Naive thymus-derived CD4-positive, alpha-beta T cell (primary cell): ENCODE measurements at regions not wholly inside any gene's neighbourhood (a gene's known extent, or its start where the extent isn't known, plus 50 kb on each side); places are given as distances from the start of the nearest gene placed in this dataset.

Experiments
- ATAC-seq: fragments of 150-1000 bp; cut with Tn5 transposase; 2 replicates; pipeline ENCODE4 v1.10.0; 2021; ENCODE audit warnings: mild to moderate bottlenecking, moderate library complexity
- CTCF ChIA-PET: fragments of 350-600 bp; sonication (Branson Sonifier 250); formaldehyde crosslinking; loops from one replicate; lab custom pipeline; 2021; ENCODE audit warnings: antibody characterized with exemption; lab: Charles Lee
- POLR2A ChIA-PET: fragments of 350-600 bp; sonication (Branson Sonifier 250); formaldehyde crosslinking; loops from one replicate; lab custom pipeline; 2021; ENCODE audit warnings: antibody characterized with exemption, inconsistent platforms; lab: Charles Lee
- DNase-seq, 9 donors: peaks; one replicate each; pipeline versions ENCODE4 v3.0.0 to v3.0.0-alpha.2; 2020 to 2022; ENCODE audit warnings: mixed read lengths in 1 of 9
- H3K27ac ChIP-seq: one replicate; pipeline ENCODE4 v1.7.0; 2013; ENCODE audit warnings: mild to moderate bottlenecking, low read depth, low read length, moderate library complexity
- H3K27me3 ChIP-seq, 2 donors: one replicate each; pipeline ENCODE4 v1.7.0; 2013; ENCODE audit warnings: low read length in 2 of 2, mild to moderate bottlenecking in 2 of 2, moderate library complexity in 2 of 2; ENCODE audit not compliant: control insufficient read depth in 2 of 2, insufficient read depth in 2 of 2
- H3K36me3 ChIP-seq, 3 experiments: 1 replicate in 2 of 3; 2 replicates in 1 of 3; pipeline ENCODE4 v1.7.0; 2013; ENCODE audit warnings: low read length in 3 of 3, mild to moderate bottlenecking in 3 of 3, moderate library complexity in 1 of 3; ENCODE audit not compliant: insufficient read depth in 3 of 3, control insufficient read depth in 2 of 3
- H3K4me1 ChIP-seq, 2 donors: one replicate each; pipeline ENCODE4 v1.7.0; 2013; ENCODE audit warnings: low read length in 2 of 2, mild to moderate bottlenecking in 2 of 2, moderate library complexity in 1 of 2; ENCODE audit not compliant: control insufficient read depth in 2 of 2, insufficient read depth in 2 of 2
- H3K4me3 ChIP-seq: 2 replicates; pipeline ENCODE4 v1.7.0; 2013; ENCODE audit warnings: mild to moderate bottlenecking, low read length
- H3K9me3 ChIP-seq, 3 experiments: 1 replicate in 2 of 3; 2 replicates in 1 of 3; pipeline ENCODE4 v1.7.0; 2013; ENCODE audit warnings: low read length in 3 of 3; ENCODE audit not compliant: control insufficient read depth in 2 of 3
- H3K27ac Mint-ChIP-seq, 9 donors: one replicate each; pipeline ENCODE4 v1.8.0; 2020 to 2022; ENCODE audit warnings: mixed read lengths in 9 of 9, mild to moderate bottlenecking in 8 of 9, moderate library complexity in 5 of 9, inconsistent platforms in 2 of 9
- H3K27me3 Mint-ChIP-seq, 5 donors: one replicate each; pipeline ENCODE4 v1.8.0; 2021 to 2022; ENCODE audit warnings: mixed read lengths in 5 of 5, mild to moderate bottlenecking in 1 of 5
- H3K36me3 Mint-ChIP-seq, 5 donors: one replicate each; pipeline ENCODE4 v1.8.0; 2020 to 2022; ENCODE audit warnings: mixed read lengths in 5 of 5, mild to moderate bottlenecking in 3 of 5, inconsistent platforms in 1 of 5
- H3K4me1 Mint-ChIP-seq, 7 donors: one replicate each; pipeline ENCODE4 v1.8.0; 2020 to 2022; ENCODE audit warnings: mixed read lengths in 7 of 7, mild to moderate bottlenecking in 3 of 7, inconsistent platforms in 1 of 7
- H3K4me3 Mint-ChIP-seq, 10 donors: one replicate each; pipeline ENCODE4 v1.8.0; 2020 to 2022; ENCODE audit warnings: mild to moderate bottlenecking in 10 of 10, mixed read lengths in 10 of 10, moderate library complexity in 6 of 10, inconsistent platforms in 2 of 10
- H3K9me3 Mint-ChIP-seq, 11 donors: one replicate each; pipeline ENCODE4 v1.8.0; 2020 to 2022; ENCODE audit warnings: mixed read lengths in 11 of 11, mild to moderate bottlenecking in 4 of 11, inconsistent platforms in 1 of 11, moderate library complexity in 1 of 11
- intact Hi-C, 2 donors: fragments of 100-400 bp; cut with micrococcal nuclease; formaldehyde crosslinking; loops; one replicate each; pipeline ENCODE4 v1.15.1; 2023

GRCh38 chr12:38101753-38102152, 214.8 kb upstream of the ALG10B start:
- Histone ChIP-seq H3K27me3 (no peaks in the 10 kb centered on the region), H3K36me3 (no peaks in the 10 kb centered on the region), H3K27ac (no peak overlapping the region), H3K4me3 (no peak overlapping the region), H3K9me3 (peaks cover 0 to 5% (median 0%) of the 10 kb centered on the region in 3 experiments), H3K4me1 (no peaks in the 10 kb centered on the region)
- H3K27ac Mint-ChIP-seq = no peak overlapping the region
- ATAC-seq (no peak), DNase-seq (no peak)
- intact Hi-C loops = no loop called here
- H3K27me3 Mint-ChIP-seq = no peaks in the 10 kb centered on the region
- peaks cover 2 to 14% (median 8%) of the 10 kb centered on the region in 11 donors for H3K9me3 Mint-ChIP-seq
- H3K4me3 Mint-ChIP-seq = no peak overlapping the region
- ChIA-PET POLR2A (no interaction called here), CTCF (no interaction called here)
- peaks cover 0 to 1% (median 0%) of the 10 kb centered on the region in 7 donors for H3K4me1 Mint-ChIP-seq
- peaks cover 0 to 4% (median 0%) of the 10 kb centered on the region in 5 donors for H3K36me3 Mint-ChIP-seq

GRCh38 chr12:38102197-38102596, 214.4 kb upstream of the ALG10B start:
- H3K27me3 Mint-ChIP-seq = no peaks in the 10 kb centered on the region
- intact Hi-C loops = no loop called here
- no peak overlapping the region for H3K27ac Mint-ChIP-seq
- no peaks in the 10 kb centered on the region for H3K27me3 ChIP-seq
- peaks cover 0 to 12% (median 7%) of the 10 kb centered on the region in 11 donors for H3K9me3 Mint-ChIP-seq
- no peak overlapping the region for H3K27ac ChIP-seq
- no peaks in the 10 kb centered on the region for H3K36me3 ChIP-seq
- peaks cover 0 to 4% (median 0%) of the 10 kb centered on the region in 5 donors for H3K36me3 Mint-ChIP-seq
- H3K4me1 Mint-ChIP-seq = peaks cover 0 to 1% (median 0%) of the 10 kb centered on the region in 7 donors
- peaks cover 0 to 5% (median 0%) of the 10 kb centered on the region in 3 experiments for H3K9me3 ChIP-seq
- no peak overlapping the region for H3K4me3 ChIP-seq
- H3K4me3 Mint-ChIP-seq = no peak overlapping the region
- ChIA-PET POLR2A (no interaction called here), CTCF (no interaction called here)
- DNase-seq = no peak
- no peaks in the 10 kb centered on the region for H3K4me1 ChIP-seq
- ATAC-seq = no peak

GRCh38 chr12:38110026-38110699, 206.4 kb upstream of the ALG10B start:
- no peaks in the 10 kb centered on the region for H3K4me1 ChIP-seq
- Mint-ChIP-seq H3K4me3 (no peak overlapping the region), H3K9me3 (peaks cover 0 to 7% (median 0%) of the 10 kb centered on the region in 11 donors), H3K4me1 (peaks cover 0 to 4% (median 0%) of the 10 kb centered on the region in 7 donors), H3K36me3 (peaks cover 0 to 3% (median 0%) of the 10 kb centered on the region in 5 donors), H3K27ac (no peak overlapping the region), H3K27me3 (peaks cover 0 to 7% (median 0%) of the 10 kb centered on the region in 5 donors)
- H3K27ac ChIP-seq = no peak overlapping the region
- no peak for DNase-seq
- no peaks in the 10 kb centered on the region for H3K9me3 ChIP-seq
- ChIA-PET CTCF (no interaction called here), POLR2A (no interaction called here)
- no peaks in the 10 kb centered on the region for H3K36me3 ChIP-seq
- ATAC-seq = no peak
- no peaks in the 10 kb centered on the region for H3K27me3 ChIP-seq
- H3K4me3 ChIP-seq = no peak overlapping the region
- intact Hi-C loops = no loop called here

- no peak overlapping the region for H3K4me3 Mint-ChIP-seq
These were observed 202.6 kb upstream of the ALG10B start for GRCh38 chr12:38113991-38114390.

GRCh38 chr12:38116968-38117367, 199.6 kb upstream of the ALG10B start:
- H3K4me1 Mint-ChIP-seq = peaks cover 0 to 4% (median 0%) of the 10 kb centered on the region in 7 donors
- H3K9me3 ChIP-seq = no peaks in the 10 kb centered on the region
- H3K4me3 ChIP-seq = no peak overlapping the region
- peaks cover 0 to 9% (median 4%) of the 10 kb centered on the region in 11 donors for H3K9me3 Mint-ChIP-seq
- H3K4me3 Mint-ChIP-seq = no peak overlapping the region
- ATAC-seq (no peak), DNase-seq (no peak)
- ChIA-PET POLR2A (no interaction called here), CTCF (no interaction called here)
- H3K27ac ChIP-seq = no peak overlapping the region
- H3K27me3 Mint-ChIP-seq = peaks cover 0 to 12% (median 0%) of the 10 kb centered on the region in 5 donors
- intact Hi-C loops = no loop called here
- H3K4me1 ChIP-seq = no peaks in the 10 kb centered on the region
- no peaks in the 10 kb centered on the region for H3K36me3 Mint-ChIP-seq
- no peaks in the 10 kb centered on the region for H3K36me3 ChIP-seq
- H3K27me3 ChIP-seq = no peaks in the 10 kb centered on the region
- H3K27ac Mint-ChIP-seq = no peak overlapping the region

More at GRCh38 chr12:38113991-38114390, 202.6 kb upstream of the ALG10B start:
- ATAC-seq (no peak), DNase-seq (no peak)
- no peak overlapping the region for H3K27ac Mint-ChIP-seq
- ChIA-PET CTCF (no interaction called here), POLR2A (no interaction called here)
- no peaks in the 10 kb centered on the region for H3K36me3 Mint-ChIP-seq
- H3K9me3 Mint-ChIP-seq = peaks cover 0 to 9% (median 4%) of the 10 kb centered on the region in 11 donors
- intact Hi-C loops = no loop called here
- no peak overlapping the region for H3K27ac ChIP-seq
- no peaks in the 10 kb centered on the region for H3K9me3 ChIP-seq
- H3K4me3 ChIP-seq = no peak overlapping the region
- no peaks in the 10 kb centered on the region for H3K4me1 ChIP-seq
- peaks cover 0 to 12% (median 0%) of the 10 kb centered on the region in 5 donors for H3K27me3 Mint-ChIP-seq
- H3K36me3 ChIP-seq = no peaks in the 10 kb centered on the region
- no peaks in the 10 kb centered on the region for H3K27me3 ChIP-seq
- H3K4me1 Mint-ChIP-seq = peaks cover 0 to 4% (median 0%) of the 10 kb centered on the region in 7 donors

GRCh38 chr12:38118632-38119031, 197.9 kb upstream of the ALG10B start:
- H3K27me3 ChIP-seq = no peaks in the 10 kb centered on the region
- intact Hi-C loops = no loop called here
- no peak overlapping the region for H3K4me3 Mint-ChIP-seq
- no peaks in the 10 kb centered on the region for H3K36me3 ChIP-seq
- CTCF ChIA-PET = no interaction called here
- no peaks in the 10 kb centered on the region for H3K36me3 Mint-ChIP-seq
- H3K4me1 ChIP-seq = no peaks in the 10 kb centered on the region
- H3K4me1 Mint-ChIP-seq = no peaks in the 10 kb centered on the region
- H3K9me3 Mint-ChIP-seq = peaks cover 0 to 13% (median 6%) of the 10 kb centered on the region in 11 donors
- no peak for DNase-seq
- no peak overlapping the region for H3K4me3 ChIP-seq
- H3K27me3 Mint-ChIP-seq = peaks cover 0 to 9% (median 0%) of the 10 kb centered on the region in 5 donors
- no peaks in the 10 kb centered on the region for H3K9me3 ChIP-seq
- POLR2A ChIA-PET = no interaction called here
- no peak for ATAC-seq
- H3K27ac ChIP-seq = no peak overlapping the region
- no peak overlapping the region for H3K27ac Mint-ChIP-seq

- POLR2A ChIA-PET = no interaction called here
- intact Hi-C loops = no loop called here
These were observed 196.1 kb upstream of the ALG10B start for GRCh38 chr12:38120438-38120837.

More at GRCh38 chr12:38120438-38120837, 196.1 kb upstream of the ALG10B start:
- Mint-ChIP-seq H3K27ac (no peak overlapping the region), H3K4me3 (no peak overlapping the region), H3K4me1 (no peaks in the 10 kb centered on the region), H3K9me3 (peaks cover 0 to 15% (median 8%) of the 10 kb centered on the region in 11 donors), H3K27me3 (peaks cover 0 to 20% (median 7%) of the 10 kb centered on the region in 5 donors), H3K36me3 (no peaks in the 10 kb centered on the region)
- Histone ChIP-seq H3K36me3 (no peaks in the 10 kb centered on the region), H3K27ac (no peak overlapping the region), H3K4me3 (no peak overlapping the region), H3K9me3 (no peaks in the 10 kb centered on the region), H3K4me1 (no peaks in the 10 kb centered on the region), H3K27me3 (no peaks in the 10 kb centered on the region)
- DNase-seq (no peak), ATAC-seq (no peak)
- CTCF ChIA-PET = no interaction called here
